ENCODE measurements at regions not wholly inside any gene's neighbourhood (a gene's known extent, or its start where the extent isn't known, plus 50 kb on each side); places are given as distances from the start of the nearest gene placed in this dataset.
"Not testable (repeated sequence)": the region's sequence is repeated elsewhere in the genome, so short reads cannot be mapped to it uniquely, and the experiment has no call there.

- in situ Hi-C loops (cut with MboI; ENCODE audit: low pct_unique_long_range_greater_than_20kb, low sequenced_read_pairs): no loop called here
- DNase-seq: no peak
Measured at GRCh38 chr3:4198491-4198890, 104.7 kb upstream of the SETMAR start.

GRCh38 chr3:4204776-4205175, 98.4 kb upstream of the SETMAR start:
- in situ Hi-C loops (cut with MboI; ENCODE audit: low pct_unique_long_range_greater_than_20kb, low sequenced_read_pairs); DNase-seq: not testable (repeated sequence)

DNA sequence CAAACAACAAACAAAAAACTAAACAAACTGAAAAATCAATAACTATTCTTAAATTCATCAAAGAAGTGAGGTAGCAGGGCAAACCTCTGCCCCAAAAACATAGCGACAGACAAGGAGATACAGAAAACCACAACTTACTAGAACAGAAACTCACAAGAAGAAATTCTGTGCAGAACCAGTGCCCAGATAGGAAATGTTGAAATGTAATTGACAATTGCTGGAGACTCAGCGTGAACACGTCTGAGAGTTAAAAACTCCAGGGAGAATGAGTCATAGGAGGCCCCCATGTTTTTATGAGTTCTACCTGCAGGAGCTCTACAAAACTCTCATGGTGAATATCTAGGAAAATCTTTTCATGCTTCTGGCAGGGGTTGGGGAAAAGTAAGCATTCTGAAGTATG, 95.5 kb upstream of the SETMAR start:
- in situ Hi-C loops (cut with MboI; ENCODE audit: low pct_unique_long_range_greater_than_20kb, low sequenced_read_pairs): no loop called here
- DNase-seq: no peak

GRCh38 chr3:4208556-4208955, 94.6 kb upstream of the SETMAR start:
- in situ Hi-C loops (cut with MboI; ENCODE audit: low pct_unique_long_range_greater_than_20kb, low sequenced_read_pairs): no loop called here

DNA sequence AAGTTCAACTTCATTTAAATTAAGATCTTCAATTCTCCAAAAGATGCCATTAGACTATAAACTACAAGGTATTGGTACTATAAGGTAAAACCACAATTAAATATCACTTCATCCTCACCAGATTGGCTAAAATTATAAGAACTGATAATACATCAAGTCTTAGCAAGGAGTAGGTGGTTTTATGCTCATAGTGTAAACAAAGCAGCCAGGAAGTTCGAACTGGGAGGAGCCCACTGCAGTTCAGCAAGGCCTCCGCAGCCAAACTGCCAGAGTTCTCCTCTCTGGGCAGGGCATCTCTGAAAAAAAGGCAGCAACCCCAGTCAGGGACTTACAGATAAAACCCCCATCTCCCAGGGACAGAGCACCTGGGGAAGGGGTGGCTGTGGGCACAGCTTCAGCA, 91.6 kb upstream of the SETMAR start:
- no peak for DNase-seq
- in situ Hi-C loops (cut with MboI; ENCODE audit: low pct_unique_long_range_greater_than_20kb, low sequenced_read_pairs): no loop called here

More at GRCh38 chr3:4208556-4208955, 94.6 kb upstream of the SETMAR start:
- no peak for DNase-seq

DNA sequence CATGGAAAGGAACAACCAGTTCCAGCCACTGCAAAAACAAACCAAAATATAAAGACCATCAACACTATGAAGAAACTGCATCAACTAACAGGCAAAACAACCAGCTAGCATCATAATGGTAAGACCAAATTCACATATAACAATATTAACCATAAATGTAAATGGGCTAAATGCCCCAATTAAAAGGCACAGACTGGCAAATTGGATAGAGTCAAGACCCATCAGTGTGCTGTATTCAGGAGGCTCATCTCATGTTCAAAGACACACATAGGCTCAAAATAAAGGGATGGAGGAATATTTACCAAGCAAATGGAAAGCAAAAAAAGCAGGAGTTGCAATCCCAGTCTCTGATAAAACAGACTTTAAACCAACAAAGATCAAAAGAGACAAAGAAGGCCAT, 89.7 kb upstream of the SETMAR start:
- DNase-seq; in situ Hi-C loops (cut with MboI; ENCODE audit: low pct_unique_long_range_greater_than_20kb, low sequenced_read_pairs): not testable (repeated sequence)

DNA sequence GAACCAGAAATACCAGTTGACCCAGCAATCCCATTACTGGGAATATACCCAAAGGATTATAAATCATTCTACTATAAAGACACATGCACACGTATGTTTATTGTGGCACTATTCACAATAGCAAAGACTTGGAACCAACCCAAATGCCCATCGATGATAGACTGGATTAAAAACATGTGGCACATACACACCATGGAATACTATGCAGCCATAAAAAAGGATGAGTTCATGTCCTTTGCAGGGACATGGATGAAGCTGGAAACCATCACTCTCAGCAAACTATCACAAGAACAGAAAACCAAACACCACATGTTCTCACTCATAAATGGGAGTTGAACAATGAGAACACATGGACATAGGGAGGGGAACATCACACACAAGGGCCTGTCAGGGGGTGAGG, 86.2 kb upstream of the SETMAR start:
- in situ Hi-C loops (cut with MboI; ENCODE audit: low pct_unique_long_range_greater_than_20kb, low sequenced_read_pairs); DNase-seq: not testable (repeated sequence)

GRCh38 chr3:4218456-4219226, 84.5 kb upstream of the SETMAR start:
- in situ Hi-C loops (cut with MboI; ENCODE audit: low pct_unique_long_range_greater_than_20kb, low sequenced_read_pairs): no loop called here
- no peak for DNase-seq

- in situ Hi-C loops (cut with MboI; ENCODE audit: low pct_unique_long_range_greater_than_20kb, low sequenced_read_pairs): no loop called here
- DNase-seq: no peak
Measured at GRCh38 chr3:4219227-4219568, 84.0 kb upstream of the SETMAR start.

GRCh38 chr3:4220065-4220464, 83.1 kb upstream of the SETMAR start:
- in situ Hi-C loops (cut with MboI; ENCODE audit: low pct_unique_long_range_greater_than_20kb, low sequenced_read_pairs): no loop called here
- DNase-seq: no peak

DNA sequence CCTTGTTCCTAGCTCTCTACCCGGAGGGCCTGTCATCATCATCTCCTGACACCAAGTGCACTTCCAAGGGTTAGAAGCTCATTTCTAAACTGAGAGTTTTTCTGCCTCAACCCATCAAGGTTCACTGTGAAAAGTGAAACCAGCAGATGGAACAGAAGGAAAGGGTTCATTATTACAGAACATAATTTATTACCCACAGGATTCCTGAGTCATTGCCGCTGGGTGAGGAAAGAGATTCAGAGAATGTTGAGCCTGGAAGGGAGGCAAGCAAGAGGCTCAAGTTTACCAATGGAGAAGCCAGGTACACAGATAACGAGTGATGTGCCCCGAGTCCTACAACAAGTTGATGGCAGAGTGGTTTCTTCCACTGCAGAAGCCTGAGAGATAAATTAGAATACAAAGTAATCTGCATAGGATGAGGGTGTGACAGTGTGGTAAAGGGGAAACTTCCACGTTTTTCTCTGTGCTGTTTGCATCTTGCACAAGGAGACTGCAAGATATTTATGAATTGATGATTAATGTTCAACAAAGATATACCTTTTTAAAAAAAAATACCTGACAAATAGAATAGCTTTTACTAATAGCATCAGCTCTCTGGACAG, 80.5 kb upstream of the SETMAR start:
- in situ Hi-C loops (cut with MboI; ENCODE audit: low pct_unique_long_range_greater_than_20kb, low sequenced_read_pairs): no loop called here
- no peak for DNase-seq

DNA sequence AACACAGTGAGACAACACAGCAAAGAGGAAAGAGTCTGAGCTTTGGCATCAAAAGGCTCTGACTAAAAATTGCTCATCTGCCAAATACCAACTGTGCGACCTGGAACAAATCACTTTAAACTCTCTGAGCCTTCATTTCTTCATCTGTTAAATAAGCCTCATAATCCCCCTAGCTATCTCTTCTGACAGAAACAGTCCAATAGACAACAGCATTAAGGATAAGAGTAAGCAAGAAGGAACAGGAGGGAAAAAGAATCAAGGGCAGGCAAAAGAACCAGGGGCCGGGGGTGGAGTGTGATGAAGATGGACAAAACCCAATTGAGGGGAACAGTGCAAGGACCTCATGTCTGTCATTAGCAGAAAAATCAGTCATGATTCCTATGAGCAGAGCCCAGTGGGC, 79.4 kb upstream of the SETMAR start:
- no peak for DNase-seq
- in situ Hi-C loops (cut with MboI; ENCODE audit: low pct_unique_long_range_greater_than_20kb, low sequenced_read_pairs): no loop called here

DNA sequence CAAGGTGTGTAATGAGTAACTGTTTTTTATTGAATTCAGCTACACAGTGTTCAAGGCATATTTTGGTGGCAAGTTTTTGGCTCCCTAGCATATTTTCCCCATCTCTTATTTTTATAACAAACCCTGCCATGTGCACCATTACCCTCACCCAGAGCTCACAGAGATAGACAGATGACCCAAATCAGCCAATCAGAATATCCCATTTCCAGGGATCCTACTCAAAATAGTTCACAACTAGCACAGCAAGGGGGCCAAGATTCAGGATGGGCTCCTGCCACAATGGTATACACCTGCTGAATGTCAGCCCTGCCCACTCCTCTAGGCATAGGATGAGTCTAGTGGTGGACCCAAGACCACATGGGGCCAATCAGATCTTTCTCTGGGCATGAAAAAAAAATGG, 78.8 kb upstream of the SETMAR start:
- in situ Hi-C loops (cut with MboI; ENCODE audit: low pct_unique_long_range_greater_than_20kb, low sequenced_read_pairs): no loop called here
- DNase-seq: no peak

GRCh38 chr3:4225005-4225471, 78.1 kb upstream of the SETMAR start:
- in situ Hi-C loops (cut with MboI; ENCODE audit: low pct_unique_long_range_greater_than_20kb, low sequenced_read_pairs): no loop called here
- no peak for DNase-seq

GRCh38 chr3:4228295-4228694, 74.9 kb upstream of the SETMAR start:
- in situ Hi-C loops (cut with MboI; ENCODE audit: low pct_unique_long_range_greater_than_20kb, low sequenced_read_pairs): no loop called here
- DNase-seq: no peak

DNA sequence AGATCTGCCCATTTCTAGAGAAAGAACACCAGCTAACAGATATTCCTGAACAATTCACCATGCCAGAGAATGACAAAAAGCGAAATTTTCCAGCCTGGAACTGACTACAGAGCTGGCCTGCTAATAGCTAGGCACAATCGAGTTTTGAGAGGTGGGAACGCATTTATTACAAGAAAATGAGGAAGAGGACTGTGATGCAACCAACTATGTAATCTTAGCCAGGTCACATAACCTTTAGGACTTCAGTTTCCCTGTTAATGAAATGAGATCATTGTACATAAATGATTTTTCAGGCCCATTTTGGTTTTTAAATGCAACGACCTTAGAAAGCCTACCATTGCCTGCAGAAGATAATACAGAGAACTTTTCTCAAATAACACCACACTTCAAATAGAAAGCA, 72.1 kb upstream of the SETMAR start:
- DNase-seq: no peak
- in situ Hi-C loops (cut with MboI; ENCODE audit: low pct_unique_long_range_greater_than_20kb, low sequenced_read_pairs): no loop called here

DNA sequence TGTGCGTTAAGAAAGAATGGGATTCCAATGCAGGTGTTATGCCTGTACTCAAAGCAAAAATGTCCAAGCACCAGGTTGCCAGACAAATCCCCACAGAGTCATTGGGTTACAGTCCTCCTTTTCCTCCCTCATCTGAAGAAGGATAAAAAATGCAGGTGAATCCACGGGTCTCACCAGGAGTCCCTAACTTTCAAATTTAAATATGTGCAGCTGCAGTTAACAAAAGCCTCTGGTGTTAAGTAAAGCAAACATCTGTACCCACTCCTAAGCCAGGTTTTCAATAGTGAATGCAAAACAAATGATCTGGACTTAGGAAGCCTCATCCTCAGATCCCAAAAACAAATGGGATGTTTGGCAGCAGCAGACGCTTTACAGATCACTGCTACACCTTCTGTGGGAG, 70.4 kb upstream of the SETMAR start:
- in situ Hi-C loops (cut with MboI; ENCODE audit: low pct_unique_long_range_greater_than_20kb, low sequenced_read_pairs): no loop called here
- DNase-seq: no peak

GRCh38 chr3:4233488-4233887, 69.7 kb upstream of the SETMAR start:
- in situ Hi-C loops (cut with MboI; ENCODE audit: low pct_unique_long_range_greater_than_20kb, low sequenced_read_pairs): no loop called here

DNA sequence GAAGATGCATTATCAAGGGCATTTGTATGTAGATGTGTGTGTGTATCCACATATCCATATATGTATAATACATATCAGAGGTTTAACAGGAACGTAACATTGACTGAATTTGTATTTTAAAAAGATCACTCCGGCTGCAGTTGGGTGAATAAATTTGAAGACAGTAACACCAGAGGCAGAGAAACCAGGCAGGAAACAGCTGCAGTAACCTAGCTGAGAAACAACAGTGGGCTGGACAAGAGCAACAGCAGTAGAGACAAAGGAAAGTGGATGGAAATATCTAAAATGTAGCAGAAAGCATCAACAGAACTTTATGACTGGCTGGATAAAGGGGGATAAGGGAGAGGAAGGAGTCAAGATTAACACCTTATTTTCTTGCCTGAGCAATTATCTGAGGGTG, 68.3 kb upstream of the SETMAR start:
- in situ Hi-C loops (cut with MboI; ENCODE audit: low pct_unique_long_range_greater_than_20kb, low sequenced_read_pairs): no loop called here
- no peak for DNase-seq

More at GRCh38 chr3:4233488-4233887, 69.7 kb upstream of the SETMAR start:
- no peak for DNase-seq

- in situ Hi-C loops (cut with MboI; ENCODE audit: low pct_unique_long_range_greater_than_20kb, low sequenced_read_pairs): no loop called here
- no peak for DNase-seq
Measured at GRCh38 chr3:4235690-4236089, 67.5 kb upstream of the SETMAR start.

- peak; percentile 6 for DNase-seq
- in situ Hi-C loops (cut with MboI; ENCODE audit: low pct_unique_long_range_greater_than_20kb, low sequenced_read_pairs): no loop called here
Measured at GRCh38 chr3:4241595-4242170, 61.5 kb upstream of the SETMAR start.

Measured in KBM-7 (cell line).